CD14-positive monocyte (primary cell): ENCODE measurements at regions not wholly inside any gene's neighbourhood (a gene's known extent, or its start where the extent isn't known, plus 50 kb on each side); places are given as distances from the start of the nearest gene placed in this dataset.

Experiments used
- DNase-seq, 3 donors: peaks; one replicate each; pipeline ENCODE4 v3.0.0-alpha.2; 2011 to 2022
- H2AFZ ChIP-seq: 2 replicates; pipeline ENCODE4 v1.6.0; 2012; ENCODE audit warnings: mild to moderate bottlenecking, low read depth, low read length, inconsistent platforms; ENCODE audit not compliant: insufficient read depth, poor library complexity, severe bottlenecking
- H3K27ac ChIP-seq, 2 donors: 1 replicate in 1 of 2; 2 replicates in 1 of 2; pipeline ENCODE4 v1.5.1; 2012 to 2013; ENCODE audit warnings: low read length in 2 of 2, control low read depth in 1 of 2, inconsistent platforms in 1 of 2, low read depth in 1 of 2, mild to moderate bottlenecking in 1 of 2
- H3K27me3 ChIP-seq, 2 donors: one replicate each; pipeline versions ENCODE4 v1.6.0 to v1.6.1; 2011 to 2013; ENCODE audit warnings: low read length in 2 of 2; ENCODE audit not compliant: control insufficient read depth in 2 of 2, insufficient read depth in 2 of 2
- H3K36me3 ChIP-seq, 2 donors: replicated peaks in 1 of 2; 1 replicate in 1 of 2; 2 replicates in 1 of 2; pipeline versions ENCODE4 v1.5.1 to v1.6.1; 2012 to 2013; ENCODE audit warnings: low read length in 2 of 2, control low read depth in 1 of 2, inconsistent platforms in 1 of 2, mild to moderate bottlenecking in 1 of 2; ENCODE audit not compliant: insufficient read depth in 2 of 2, control insufficient read depth in 1 of 2
- H3K4me1 ChIP-seq, 2 donors: 1 replicate in 1 of 2; 2 replicates in 1 of 2; pipeline versions ENCODE4 v1.5.1 to v1.6.1; 2012 to 2013; ENCODE audit warnings: low read length in 2 of 2, control low read depth in 1 of 2, inconsistent platforms in 1 of 2, mild to moderate bottlenecking in 1 of 2, moderate library complexity in 1 of 2; ENCODE audit not compliant: insufficient read depth in 2 of 2, control insufficient read depth in 1 of 2
- H3K4me2 ChIP-seq: replicated peaks from 2 replicates; pipeline ENCODE3; 2012; ENCODE audit warnings: low read length, moderate library complexity, mild to moderate bottlenecking; ENCODE audit not compliant: poor library complexity, severe bottlenecking; ENCODE audit errors: extremely low read depth
- H3K4me3 ChIP-seq, 3 experiments: fragments of 200-600 bp in 1 of 3; sonication (generic) in 1 of 3; replicated peaks in 1 of 3; 1 replicate in 2 of 3; 2 replicates in 1 of 3; pipeline ENCODE4 v1.5.1; 2011 to 2013; ENCODE audit warnings: low read length in 3 of 3, mild to moderate bottlenecking in 3 of 3, control low read depth in 2 of 3, low read depth in 2 of 3, inconsistent platforms in 1 of 3, moderate library complexity in 1 of 3
- H3K79me2 ChIP-seq: 2 replicates; pipeline ENCODE4 v1.6.0; 2012; ENCODE audit warnings: mild to moderate bottlenecking, control low read depth, inconsistent platforms, low read length, moderate library complexity; ENCODE audit not compliant: insufficient read depth
- H3K9ac ChIP-seq: 2 replicates; pipeline ENCODE4 v1.6.0; 2017; ENCODE audit warnings: low read length, mild to moderate bottlenecking; ENCODE audit not compliant: insufficient read depth, poor library complexity, severe bottlenecking
- H3K9me3 ChIP-seq, 2 donors: replicated peaks in 1 of 2; 1 replicate in 1 of 2; 2 replicates in 1 of 2; pipeline versions ENCODE4 v1.5.1 to v1.6.1; 2012 to 2013; ENCODE audit warnings: low read length in 2 of 2, control low read depth in 1 of 2; ENCODE audit not compliant: control insufficient read depth in 1 of 2, insufficient read depth in 1 of 2
- H4K20me1 ChIP-seq: 2 replicates; pipeline ENCODE4 v1.6.0; 2012; ENCODE audit warnings: mild to moderate bottlenecking, low read length, control low read depth, moderate library complexity; ENCODE audit not compliant: insufficient read depth
- H3K27ac Mint-ChIP-seq, 7 donors: one replicate each; pipeline ENCODE4 v1.8.0; 2020; ENCODE audit warnings: mild to moderate bottlenecking in 7 of 7, mixed read lengths in 7 of 7, moderate library complexity in 6 of 7, inconsistent platforms in 2 of 7
- H3K27me3 Mint-ChIP-seq, 3 donors: one replicate each; pipeline ENCODE4 v1.8.0; 2021 to 2022; ENCODE audit warnings: low read depth in 3 of 3, mild to moderate bottlenecking in 3 of 3, mixed read lengths in 3 of 3, moderate library complexity in 3 of 3, inconsistent platforms in 1 of 3
- H3K36me3 Mint-ChIP-seq, 2 donors: one replicate each; pipeline ENCODE4 v1.8.0; 2020; ENCODE audit warnings: mixed read lengths in 2 of 2, inconsistent platforms in 1 of 2, mild to moderate bottlenecking in 1 of 2
- H3K4me1 Mint-ChIP-seq: one replicate; pipeline ENCODE4 v1.8.0; 2020; ENCODE audit warnings: mild to moderate bottlenecking, mixed read lengths
- H3K4me3 Mint-ChIP-seq, 2 donors: one replicate each; pipeline ENCODE4 v1.8.0; 2020; ENCODE audit warnings: mild to moderate bottlenecking in 2 of 2, mixed read lengths in 2 of 2, moderate library complexity in 1 of 2
- H3K9me3 Mint-ChIP-seq, 7 donors: one replicate each; pipeline ENCODE4 v1.8.0; 2020 to 2022; ENCODE audit warnings: mixed read lengths in 7 of 7, mild to moderate bottlenecking in 6 of 7, moderate library complexity in 6 of 7, inconsistent platforms in 2 of 7
- WGBS: methylation state at CpG from one replicate; pipeline ENCODE4 v1.1.5; 2013; ENCODE audit warnings: missing lambda C conversion rate; ENCODE audit not compliant: insufficient coverage; 5-methylcytosine and 5-hydroxymethylcytosine counted together
- intact Hi-C, 2 donors: fragments of 100-400 bp; cut with micrococcal nuclease; formaldehyde crosslinking; loops; one replicate each; pipeline versions ENCODE4 v1.15.0 to v1.15.1; 2023
- TF ChIP-seq, protein P1 (sequence below): fragments of 200-600 bp; IDR thresholded peaks from one replicate; pipeline ENCODE4 v1.8.0; 2022; ENCODE audit warnings: antibody characterized with exemption, mild to moderate bottlenecking

DNA sequence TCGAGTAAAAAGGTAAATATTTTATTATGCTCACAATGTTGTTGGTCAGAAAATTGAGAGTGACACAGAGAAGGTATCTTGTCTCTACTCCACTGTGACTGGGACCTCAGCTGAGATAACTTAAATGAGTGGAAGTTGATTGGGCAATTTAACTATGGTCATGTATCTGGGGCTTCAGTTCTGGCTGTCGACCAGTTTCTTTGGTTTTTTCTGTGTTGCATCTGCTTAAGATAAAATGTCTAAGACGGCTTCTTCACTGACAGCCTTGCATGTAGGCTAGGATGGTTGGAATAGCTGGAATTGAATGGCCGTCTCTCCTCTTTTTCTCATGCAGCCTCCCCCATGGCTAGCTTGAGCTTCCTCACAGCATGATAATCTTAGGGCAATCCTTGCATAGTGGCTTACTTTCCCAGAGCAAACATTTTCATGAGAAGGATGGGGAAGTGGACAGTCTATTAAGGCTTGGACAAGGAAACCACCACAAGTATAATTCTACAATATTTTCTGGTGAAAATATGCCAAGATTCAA is 433.7 kb downstream of the KIF2B start:
- no peak for DNase-seq
- Histone ChIP-seq H3K9ac (no peak overlapping the region), H4K20me1 (no peaks in the 10 kb centered on the region), H3K27ac (no peak overlapping the region), H3K79me2 (no peaks in the 10 kb centered on the region), H3K4me3 (no peak overlapping the region), H3K4me2 (no peak overlapping the region), H3K36me3 (no peaks in the 10 kb centered on the region), H2AFZ (no peak overlapping the region), H3K27me3 (no peaks in the 10 kb centered on the region), H3K9me3 (peaks cover 0 to 3% of the 10 kb centered on the region in 2 donors), H3K4me1 (no peaks in the 10 kb centered on the region)
- Mint-ChIP-seq H3K36me3 (no peaks in the 10 kb centered on the region), H3K4me1 (no peaks in the 10 kb centered on the region), H3K9me3 (peaks cover 0 to 16% (median 4%) of the 10 kb centered on the region in 7 donors), H3K27me3 (peaks cover 0 to 2% (median 0%) of the 10 kb centered on the region in 3 donors), H3K27ac (no peak overlapping the region), H3K4me3 (no peak overlapping the region)
- intact Hi-C loops, result no loop called here
- WGBS, result 40% methylated on average over 1 of the region's 4 CpGs
- TF ChIP-seq, protein P1, sequence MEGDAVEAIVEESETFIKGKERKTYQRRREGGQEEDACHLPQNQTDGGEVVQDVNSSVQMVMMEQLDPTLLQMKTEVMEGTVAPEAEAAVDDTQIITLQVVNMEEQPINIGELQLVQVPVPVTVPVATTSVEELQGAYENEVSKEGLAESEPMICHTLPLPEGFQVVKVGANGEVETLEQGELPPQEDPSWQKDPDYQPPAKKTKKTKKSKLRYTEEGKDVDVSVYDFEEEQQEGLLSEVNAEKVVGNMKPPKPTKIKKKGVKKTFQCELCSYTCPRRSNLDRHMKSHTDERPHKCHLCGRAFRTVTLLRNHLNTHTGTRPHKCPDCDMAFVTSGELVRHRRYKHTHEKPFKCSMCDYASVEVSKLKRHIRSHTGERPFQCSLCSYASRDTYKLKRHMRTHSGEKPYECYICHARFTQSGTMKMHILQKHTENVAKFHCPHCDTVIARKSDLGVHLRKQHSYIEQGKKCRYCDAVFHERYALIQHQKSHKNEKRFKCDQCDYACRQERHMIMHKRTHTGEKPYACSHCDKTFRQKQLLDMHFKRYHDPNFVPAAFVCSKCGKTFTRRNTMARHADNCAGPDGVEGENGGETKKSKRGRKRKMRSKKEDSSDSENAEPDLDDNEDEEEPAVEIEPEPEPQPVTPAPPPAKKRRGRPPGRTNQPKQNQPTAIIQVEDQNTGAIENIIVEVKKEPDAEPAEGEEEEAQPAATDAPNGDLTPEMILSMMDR, result no peak

DNA sequence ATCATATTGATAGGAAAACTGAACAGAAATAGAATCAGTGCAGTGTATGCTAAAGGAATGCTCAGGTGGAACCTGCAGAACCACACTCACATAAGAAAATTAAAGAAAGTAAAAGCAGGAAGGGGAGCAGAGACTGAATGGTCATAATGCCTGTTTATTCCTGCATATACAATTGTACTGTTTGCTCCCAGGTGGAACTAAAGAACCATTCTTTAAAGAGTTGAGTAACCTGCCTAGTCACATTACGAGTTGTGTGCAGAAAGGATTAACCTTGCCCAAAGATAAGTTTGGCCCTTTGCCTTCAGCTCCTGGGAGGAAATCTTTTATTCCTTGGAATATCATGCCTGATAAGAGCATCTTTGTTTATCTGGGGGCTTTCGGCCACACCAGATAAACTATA is 434.7 kb downstream of the KIF2B start:
- Histone ChIP-seq H3K27me3 (no peaks in the 10 kb centered on the region), H3K36me3 (no peaks in the 10 kb centered on the region), H3K4me3 (no peak overlapping the region), H3K9me3 (peaks cover 0 to 7% of the 10 kb centered on the region in 2 donors), H2AFZ (no peak overlapping the region), H4K20me1 (no peaks in the 10 kb centered on the region), H3K4me2 (no peak overlapping the region), H3K9ac (no peak overlapping the region), H3K27ac (no peak overlapping the region), H3K79me2 (no peaks in the 10 kb centered on the region), H3K4me1 (no peaks in the 10 kb centered on the region)
- Mint-ChIP-seq H3K9me3 (peaks cover 0 to 19% (median 5%) of the 10 kb centered on the region in 7 donors), H3K4me3 (no peak overlapping the region), H3K27ac (no peak overlapping the region), H3K27me3 (peaks cover 0 to 2% (median 0%) of the 10 kb centered on the region in 3 donors), H3K36me3 (no peaks in the 10 kb centered on the region), H3K4me1 (no peaks in the 10 kb centered on the region)
- TF ChIP-seq, protein P1, result no peak
- intact Hi-C loops, result no loop called here
- no peak for DNase-seq
- WGBS, result no CpG with 5 or more reads among the region's 2 CpGs
